NB4 (cell line): ENCODE measurements at regions not wholly inside any gene's neighbourhood (a gene's known extent, or its start where the extent isn't known, plus 50 kb on each side); places are given as distances from the start of the nearest gene placed in this dataset.
"Not testable (repeated sequence)": the region's sequence is repeated elsewhere in the genome, so short reads cannot be mapped to it uniquely, and the experiment has no call there.

Experiments used
- MAX ChIP-seq: IDR thresholded peaks from 2 replicates; pipeline ENCODE4 v1.6.1; 2011; ENCODE audit warnings: low read depth, low read length
- POLR2A ChIP-seq: IDR thresholded peaks from 2 replicates; pipeline ENCODE4 v1.6.1; 2011; ENCODE audit warnings: mild to moderate bottlenecking; ENCODE audit not compliant: insufficient read length; ENCODE audit errors: extremely low read depth
- TF ChIP-seq, protein P1 (sequence below): IDR thresholded peaks from one replicate; pipeline ENCODE4 v1.5.1; 2012; ENCODE audit warnings: low read depth, low read length

DNA sequence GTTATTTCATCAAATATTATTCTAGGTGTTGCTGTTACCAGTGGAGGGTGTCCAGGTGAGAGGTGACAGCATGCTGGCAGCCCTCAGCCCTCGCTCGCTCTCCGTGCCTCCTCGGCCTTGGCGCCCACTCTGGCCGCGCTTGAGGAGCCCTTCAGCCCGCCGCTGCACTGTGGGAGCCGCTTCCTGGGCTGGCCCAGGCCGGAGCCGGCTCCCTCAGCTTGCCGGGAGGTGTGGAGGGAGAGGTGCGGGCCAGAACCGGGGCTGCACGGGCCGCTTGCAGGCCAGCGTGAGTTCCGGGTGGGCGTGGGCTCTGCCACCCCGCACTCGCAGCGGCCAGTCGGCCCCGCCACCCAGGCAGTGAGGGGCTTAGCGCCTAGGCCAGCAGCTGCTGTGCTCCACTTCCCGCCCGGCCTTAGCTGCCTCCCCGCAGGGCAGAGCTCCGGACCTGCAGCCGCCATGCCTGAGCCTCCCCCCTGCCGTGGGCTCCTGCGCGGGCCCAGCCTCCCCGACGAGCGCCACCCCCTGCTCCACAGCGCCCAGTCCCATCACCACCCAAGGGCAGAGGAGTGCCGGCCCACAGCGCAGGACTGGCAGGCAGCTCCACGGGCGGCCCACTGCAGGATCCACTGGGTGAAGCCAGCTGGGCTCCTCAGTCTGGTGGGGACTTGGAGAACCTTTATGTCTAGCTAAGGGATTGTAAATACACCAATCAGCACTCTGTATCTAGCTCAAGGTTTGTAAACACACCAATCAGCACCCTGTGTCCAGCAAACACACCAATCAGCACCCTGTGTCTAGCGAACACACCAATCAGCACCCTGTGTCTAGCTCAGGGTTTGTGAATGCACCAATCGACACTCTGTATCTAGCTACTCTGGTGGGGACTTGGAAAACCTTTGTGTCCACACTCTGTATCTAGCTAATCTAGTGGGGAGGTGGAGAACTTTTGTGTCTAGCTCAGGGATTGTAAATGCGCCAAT lies 413.3 kb downstream of the HACE1 start:
- TF ChIP-seq, protein P1, sequence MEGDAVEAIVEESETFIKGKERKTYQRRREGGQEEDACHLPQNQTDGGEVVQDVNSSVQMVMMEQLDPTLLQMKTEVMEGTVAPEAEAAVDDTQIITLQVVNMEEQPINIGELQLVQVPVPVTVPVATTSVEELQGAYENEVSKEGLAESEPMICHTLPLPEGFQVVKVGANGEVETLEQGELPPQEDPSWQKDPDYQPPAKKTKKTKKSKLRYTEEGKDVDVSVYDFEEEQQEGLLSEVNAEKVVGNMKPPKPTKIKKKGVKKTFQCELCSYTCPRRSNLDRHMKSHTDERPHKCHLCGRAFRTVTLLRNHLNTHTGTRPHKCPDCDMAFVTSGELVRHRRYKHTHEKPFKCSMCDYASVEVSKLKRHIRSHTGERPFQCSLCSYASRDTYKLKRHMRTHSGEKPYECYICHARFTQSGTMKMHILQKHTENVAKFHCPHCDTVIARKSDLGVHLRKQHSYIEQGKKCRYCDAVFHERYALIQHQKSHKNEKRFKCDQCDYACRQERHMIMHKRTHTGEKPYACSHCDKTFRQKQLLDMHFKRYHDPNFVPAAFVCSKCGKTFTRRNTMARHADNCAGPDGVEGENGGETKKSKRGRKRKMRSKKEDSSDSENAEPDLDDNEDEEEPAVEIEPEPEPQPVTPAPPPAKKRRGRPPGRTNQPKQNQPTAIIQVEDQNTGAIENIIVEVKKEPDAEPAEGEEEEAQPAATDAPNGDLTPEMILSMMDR: not testable (repeated sequence)
- TF ChIP-seq POLR2A, MAX: not testable (repeated sequence)
